Esophagus squamous epithelium (tissue), 5 donors: ENCODE measurements at regions not wholly inside any gene's neighbourhood (a gene's known extent, or its start where the extent isn't known, plus 50 kb on each side); places are given as distances from the start of the nearest gene placed in this dataset.

Source experiments
- DNase-seq: peaks from one replicate; lab custom pipeline; 2025; lab: John Stamatoyannopoulos, UW
- H3K27ac ChIP-seq, 4 donors: fragments of 200-600 bp; sonication (generic); one replicate each; pipeline ENCODE4 v1.5.1; 2016 to 2019; ENCODE audit warnings: mild to moderate bottlenecking in 1 of 4
- H3K27me3 ChIP-seq, 4 donors: fragments of 200-600 bp; sonication (generic); 1 replicate in 3 of 4; 2 replicates in 1 of 4; pipeline versions ENCODE4 v1.5.1 to v1.6.0; 2017 to 2021; ENCODE audit warnings: antibody characterized with exemption in 1 of 4
- H3K36me3 ChIP-seq, 3 donors: fragments of 200-600 bp; sonication (generic); one replicate each; pipeline ENCODE4 v1.5.1; 2016 to 2019
- H3K4me1 ChIP-seq, 3 donors: fragments of 200-600 bp; sonication (generic); one replicate each; pipeline ENCODE4 v1.5.1; 2017 to 2019
- H3K4me3 ChIP-seq, 4 donors: fragments of 200-600 bp; sonication (generic); 1 replicate in 3 of 4; 2 replicates in 1 of 4; pipeline ENCODE4 v1.5.1; 2016 to 2019; ENCODE audit warnings: mild to moderate bottlenecking in 2 of 4, moderate library complexity in 1 of 4
- H3K9me3 ChIP-seq, 3 donors: fragments of 200-600 bp; sonication (generic); one replicate each; pipeline ENCODE4 v1.5.1; 2016 to 2019
- CTCF ChIP-seq, 6 experiments: fragments of 450-650 bp in 4 of 6; fragments of 200-600 bp in 2 of 6; sonication (generic) in 2 of 6; IDR thresholded peaks; one replicate each; pipeline ENCODE4 v1.5.1; 2016 to 2019; ENCODE audit warnings: antibody characterized with exemption in 6 of 6, mild to moderate bottlenecking in 4 of 6, moderate library complexity in 4 of 6
- POLR2A ChIP-seq, 4 donors: fragments of 450-650 bp; IDR thresholded peaks; one replicate each; pipeline ENCODE4 v1.6.1; 2017; ENCODE audit warnings: antibody characterized with exemption in 4 of 4, mild to moderate bottlenecking in 4 of 4, moderate library complexity in 3 of 4
- WGBS, 2 donors: methylation state at CpG; one replicate each; pipeline ENCODE4 v1.1.5; 2018; 5-methylcytosine and 5-hydroxymethylcytosine counted together
- intact Hi-C: fragments of 100-400 bp; cut with DNase I; formaldehyde crosslinking; loops from one replicate; pipeline ENCODE4 v1.15.0; 2022
- donor health status: DM: yes; HTN: yes; CAD: no.

GRCh38 chr2:120973196-120973595 is 237.5 kb downstream of the GLI2 start:
- H3K9me3 ChIP-seq: no peaks in the 10 kb centered on the region
- DNase-seq: no peak
- H3K4me1 ChIP-seq: no peaks in the 10 kb centered on the region
- intact Hi-C loops: no loop called here
- no peak overlapping the region for H3K27ac ChIP-seq
- 88 to 95% methylated on average over 6 to 8 of the region's 17 CpGs for WGBS, 2 donors
- TF ChIP-seq CTCF (IDR thresholded peaks at IDR 0.05) (no peak), POLR2A (IDR thresholded peaks at IDR 0.05) (no peak)
- no peaks in the 10 kb centered on the region for H3K27me3 ChIP-seq
- no peaks in the 10 kb centered on the region for H3K36me3 ChIP-seq
- no peak overlapping the region for H3K4me3 ChIP-seq

GRCh38 chr2:120974950-120975349 is 239.3 kb downstream of the GLI2 start:
- no peak overlapping the region for H3K4me3 ChIP-seq
- H3K36me3 ChIP-seq: no peaks in the 10 kb centered on the region
- no peaks in the 10 kb centered on the region for H3K9me3 ChIP-seq
- H3K4me1 ChIP-seq: no peaks in the 10 kb centered on the region
- H3K27ac ChIP-seq: no peak overlapping the region
- no peak for TF ChIP-seq POLR2A (IDR thresholded peaks at IDR 0.05)
- no peak for TF ChIP-seq CTCF (IDR thresholded peaks at IDR 0.05)
- WGBS, 2 donors: 90% methylated on average over 2 of the region's 4 CpGs; no CpG with 5 or more reads in 1 of the 2 donors
- no peak for DNase-seq
- intact Hi-C loops: no loop called here
- H3K27me3 ChIP-seq: no peaks in the 10 kb centered on the region

GRCh38 chr2:120976501-120977307 is 241.0 kb downstream of the GLI2 start:
- Histone ChIP-seq H3K4me3 (no peak overlapping the region), H3K27ac (no peak overlapping the region), H3K27me3 (no peaks in the 10 kb centered on the region), H3K36me3 (no peaks in the 10 kb centered on the region), H3K4me1 (no peaks in the 10 kb centered on the region), H3K9me3 (no peaks in the 10 kb centered on the region)
- TF ChIP-seq POLR2A (IDR thresholded peaks at IDR 0.05) (no peak), CTCF (IDR thresholded peaks at IDR 0.05) (no peak)
- WGBS, 2 donors: 87 to 90% methylated on average over 11 to 12 of the region's 12 CpGs
- intact Hi-C loops: no loop called here
- no peak for DNase-seq

GRCh38 chr2:120977582-120978358 is 242.1 kb downstream of the GLI2 start:
- Histone ChIP-seq H3K4me1 (no peaks in the 10 kb centered on the region), H3K36me3 (no peaks in the 10 kb centered on the region), H3K27me3 (no peaks in the 10 kb centered on the region), H3K9me3 (no peaks in the 10 kb centered on the region), H3K4me3 (no peak overlapping the region), H3K27ac (no peak overlapping the region)
- WGBS, 2 donors: 84 to 86% methylated on average over 18 to 20 of the region's 25 CpGs
- intact Hi-C loops: no loop called here
- DNase-seq: no peak
- TF ChIP-seq CTCF (IDR thresholded peaks at IDR 0.05) (no peak), POLR2A (IDR thresholded peaks at IDR 0.05) (no peak)
